ENCODE measurements at regions not wholly inside any gene's neighbourhood (a gene's known extent, or its start where the extent isn't known, plus 50 kb on each side); places are given as distances from the start of the nearest gene placed in this dataset.

- no peak overlapping the region for H3K4me3 ChIP-seq (ENCODE audit: low read depth, low read length)
- TF ChIP-seq CTCF (IDR thresholded peaks at IDR 0.05; ENCODE audit: insufficient read depth, low read depth, low read length, missing control alignments) = no peak
- DNase-seq (ENCODE audit: low read depth) = no peak
Observed at GRCh38 chr6:120606743-120607142, 727.5 kb downstream of the TBC1D32 start.

- no peak for TF ChIP-seq CTCF (IDR thresholded peaks at IDR 0.05; ENCODE audit: insufficient read depth, low read depth, low read length, missing control alignments)
- DNase-seq (ENCODE audit: low read depth) = no peak
- H3K4me3 ChIP-seq (ENCODE audit: low read depth, low read length) = no peak overlapping the region
Observed at GRCh38 chr6:120604510-120604909, 729.8 kb downstream of the TBC1D32 start.

GRCh38 chr6:120590611-120591010 is 743.7 kb downstream of the TBC1D32 start:
- no peak for TF ChIP-seq CTCF (IDR thresholded peaks at IDR 0.05; ENCODE audit: insufficient read depth, low read depth, low read length, missing control alignments)
- DNase-seq (ENCODE audit: low read depth) = no peak
- no peak overlapping the region for H3K4me3 ChIP-seq (ENCODE audit: low read depth, low read length)

GRCh38 chr6:120588424-120588823 is 745.9 kb downstream of the TBC1D32 start:
- no peak for TF ChIP-seq CTCF (IDR thresholded peaks at IDR 0.05; ENCODE audit: insufficient read depth, low read depth, low read length, missing control alignments)

GRCh38 chr6:120587381-120587780 is 746.9 kb downstream of the TBC1D32 start:
- no peak for TF ChIP-seq CTCF (IDR thresholded peaks at IDR 0.05; ENCODE audit: insufficient read depth, low read depth, low read length, missing control alignments)
- H3K4me3 ChIP-seq (ENCODE audit: low read depth, low read length) = no peak overlapping the region
- no peak for DNase-seq (ENCODE audit: low read depth)

More at GRCh38 chr6:120588424-120588823, 745.9 kb downstream of the TBC1D32 start:
- DNase-seq (ENCODE audit: low read depth) = no peak
- no peak overlapping the region for H3K4me3 ChIP-seq (ENCODE audit: low read depth, low read length)

GRCh38 chr6:120584111-120584760 is 750.0 kb downstream of the TBC1D32 start:
- TF ChIP-seq CTCF (IDR thresholded peaks at IDR 0.05; ENCODE audit: insufficient read depth, low read depth, low read length, missing control alignments) = no peak
- DNase-seq (ENCODE audit: low read depth) = no peak

GRCh38 chr6:120576061-120576460 is 758.2 kb downstream of the TBC1D32 start:
- TF ChIP-seq CTCF (IDR thresholded peaks at IDR 0.05; ENCODE audit: insufficient read depth, low read depth, low read length, missing control alignments) = no peak
- no peak for DNase-seq (ENCODE audit: low read depth)
- H3K4me3 ChIP-seq (ENCODE audit: low read depth, low read length) = no peak overlapping the region

More at GRCh38 chr6:120584111-120584760, 750.0 kb downstream of the TBC1D32 start:
- H3K4me3 ChIP-seq (ENCODE audit: low read depth, low read length) = no peak overlapping the region

All from GM12865 (cell line).